Effector memory CD4-positive, alpha-beta T cell (primary cell): ENCODE measurements at regions not wholly inside any gene's neighbourhood (a gene's known extent, or its start where the extent isn't known, plus 50 kb on each side); places are given as distances from the start of the nearest gene placed in this dataset.

Source experiments
- DNase-seq, 3 donors: peaks; one replicate each; pipeline ENCODE4 v3.0.0-alpha.2; 2020
- H3K27ac ChIP-seq: 2 replicates; pipeline ENCODE4 v1.7.0; 2013; ENCODE audit warnings: mild to moderate bottlenecking, low read length, moderate library complexity; ENCODE audit not compliant: insufficient read depth, poor library complexity, severe bottlenecking
- H3K27me3 ChIP-seq: replicated peaks from 2 replicates; pipeline ENCODE4 v1.7.0; 2013; ENCODE audit warnings: mild to moderate bottlenecking, low read length; ENCODE audit not compliant: insufficient read depth, control insufficient read depth, poor library complexity, severe bottlenecking
- H3K36me3 ChIP-seq: 2 replicates; pipeline ENCODE4 v1.7.0; 2013; ENCODE audit warnings: mild to moderate bottlenecking, low read length, moderate library complexity; ENCODE audit not compliant: control insufficient read depth, insufficient read depth
- H3K4me1 ChIP-seq: 2 replicates; pipeline ENCODE4 v1.7.0; 2013; ENCODE audit warnings: low read length, mild to moderate bottlenecking; ENCODE audit not compliant: control insufficient read depth, insufficient read depth, poor library complexity, severe bottlenecking
- H3K4me3 ChIP-seq: 2 replicates; pipeline ENCODE4 v1.7.0; 2013; ENCODE audit warnings: low read length, low read depth, mild to moderate bottlenecking; ENCODE audit not compliant: insufficient read depth, poor library complexity, severe bottlenecking
- H3K9me3 ChIP-seq: 2 replicates; pipeline ENCODE4 v1.7.0; 2013; ENCODE audit warnings: mild to moderate bottlenecking, low read length, moderate library complexity; ENCODE audit not compliant: control insufficient read depth

DNA sequence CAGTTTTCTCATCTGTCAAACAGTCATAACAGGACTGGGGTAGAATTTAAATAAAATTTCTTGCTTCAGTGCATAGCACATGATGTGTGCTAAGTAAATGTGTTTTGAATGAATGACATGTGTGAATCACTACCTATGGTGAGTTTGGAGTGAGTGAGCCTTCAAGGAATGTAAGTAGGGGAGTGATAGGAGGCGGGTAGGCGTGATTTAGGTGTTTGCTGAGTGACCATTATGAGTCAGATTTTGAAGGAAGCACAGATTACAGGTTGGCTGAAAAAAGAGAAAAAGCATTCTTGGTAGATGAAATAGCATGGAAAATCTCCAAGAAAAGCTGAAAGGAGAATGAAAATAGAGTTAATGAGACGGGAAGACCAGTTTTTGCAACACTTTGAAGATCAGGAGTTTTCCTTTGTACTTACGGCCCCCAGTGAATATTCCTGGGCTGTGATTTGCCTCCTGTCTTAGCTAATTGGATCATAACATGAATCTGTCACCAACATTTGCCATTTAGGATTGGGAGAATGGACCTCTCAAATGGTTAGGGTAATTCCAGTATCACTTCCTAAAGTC, 136.9 kb upstream of the GATA6 start:
- Histone ChIP-seq H3K27me3 (no peaks in the 10 kb centered on the region), H3K9me3 (no peaks in the 10 kb centered on the region), H3K4me1 (no peaks in the 10 kb centered on the region), H3K27ac (no peak overlapping the region), H3K36me3 (no peaks in the 10 kb centered on the region), H3K4me3 (no peak overlapping the region)
- DNase-seq: no peak

DNA sequence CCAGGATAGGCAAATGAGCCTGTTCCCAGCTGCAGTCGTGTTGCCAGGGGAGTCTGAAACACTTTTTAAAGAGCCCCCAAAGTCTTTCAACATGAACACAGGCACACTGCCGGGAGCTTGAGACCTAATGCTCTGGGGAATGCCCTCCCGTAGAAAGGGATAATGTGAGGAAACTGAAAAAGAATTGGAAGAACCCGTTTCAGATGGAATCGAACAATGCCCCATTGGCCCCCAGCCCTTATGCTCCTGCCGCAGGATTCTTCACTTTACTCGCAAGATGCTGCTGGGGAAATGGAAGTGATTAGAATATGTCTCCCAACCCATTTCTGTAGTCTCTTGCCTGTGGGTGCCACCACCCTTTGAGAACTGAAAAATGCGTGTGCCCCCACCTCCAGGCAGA, 136.3 kb upstream of the GATA6 start:
- Histone ChIP-seq H3K9me3 (no peaks in the 10 kb centered on the region), H3K4me3 (no peak overlapping the region), H3K4me1 (no peaks in the 10 kb centered on the region), H3K27ac (no peak overlapping the region), H3K36me3 (no peaks in the 10 kb centered on the region), H3K27me3 (no peaks in the 10 kb centered on the region)
- no peak for DNase-seq

DNA sequence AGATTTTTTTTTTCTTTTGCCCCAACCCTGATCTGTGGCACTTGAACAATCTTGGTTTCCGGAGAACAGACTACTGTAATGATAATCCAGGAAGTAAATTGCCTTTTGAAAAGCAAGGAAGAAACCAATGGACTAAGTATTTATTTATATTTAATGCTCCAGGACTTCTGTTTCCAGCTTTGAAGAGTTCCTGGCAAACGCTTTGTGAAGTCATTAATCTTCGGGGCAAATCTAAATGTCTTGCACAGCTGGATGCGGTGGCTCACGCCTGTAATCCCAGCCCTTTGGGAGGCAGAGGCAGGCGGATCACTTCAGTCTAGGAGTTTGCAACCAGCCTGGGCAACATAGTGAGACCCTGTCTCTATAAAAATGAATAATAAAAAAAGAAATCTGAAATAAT, 135.1 kb upstream of the GATA6 start:
- H3K9me3 ChIP-seq: no peaks in the 10 kb centered on the region
- H3K36me3 ChIP-seq: no peaks in the 10 kb centered on the region
- H3K27ac ChIP-seq: no peak overlapping the region
- no peaks in the 10 kb centered on the region for H3K27me3 ChIP-seq
- no peak for DNase-seq
- no peak overlapping the region for H3K4me3 ChIP-seq
- no peaks in the 10 kb centered on the region for H3K4me1 ChIP-seq

DNA sequence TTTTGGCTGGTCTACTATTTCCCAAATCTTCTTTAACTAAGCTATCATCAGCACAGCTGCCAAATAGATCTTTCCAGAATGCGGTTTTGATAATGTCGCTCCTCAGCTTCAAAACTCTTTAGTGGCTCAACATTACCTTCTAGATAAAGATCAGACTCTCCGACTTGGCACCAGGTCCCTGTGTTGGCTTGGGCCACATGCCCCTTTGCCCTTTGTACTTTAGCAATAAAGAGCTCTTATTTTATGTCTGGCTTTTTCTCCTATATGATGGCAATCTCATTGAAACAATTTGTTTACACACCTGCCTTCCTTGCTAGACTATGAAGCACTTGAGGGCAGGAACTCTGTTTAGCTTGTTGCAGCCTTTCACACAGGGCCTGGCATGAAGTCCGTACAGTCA, 128.9 kb upstream of the GATA6 start:
- H3K27me3 ChIP-seq: no peaks in the 10 kb centered on the region
- H3K27ac ChIP-seq: no peak overlapping the region
- H3K4me3 ChIP-seq: no peak overlapping the region
- no peaks in the 10 kb centered on the region for H3K36me3 ChIP-seq
- no peaks in the 10 kb centered on the region for H3K4me1 ChIP-seq
- H3K9me3 ChIP-seq: no peaks in the 10 kb centered on the region
- no peak for DNase-seq

- H3K9me3 ChIP-seq: no peaks in the 10 kb centered on the region
- no peaks in the 10 kb centered on the region for H3K27me3 ChIP-seq
- no peaks in the 10 kb centered on the region for H3K4me1 ChIP-seq
- no peaks in the 10 kb centered on the region for H3K36me3 ChIP-seq
- no peak overlapping the region for H3K4me3 ChIP-seq
- DNase-seq: no peak
- no peak overlapping the region for H3K27ac ChIP-seq
These were observed 125.6 kb upstream of the GATA6 start for GRCh38 chr18:22043837-22044236.

GRCh38 chr18:22044474-22045220, 124.7 kb upstream of the GATA6 start:
- Histone ChIP-seq H3K27ac (no peak overlapping the region), H3K4me1 (no peaks in the 10 kb centered on the region), H3K36me3 (no peaks in the 10 kb centered on the region), H3K4me3 (no peak overlapping the region), H3K27me3 (no peaks in the 10 kb centered on the region), H3K9me3 (no peaks in the 10 kb centered on the region)
- DNase-seq: no peak

GRCh38 chr18:22045221-22045918, 124.0 kb upstream of the GATA6 start:
- no peaks in the 10 kb centered on the region for H3K36me3 ChIP-seq
- H3K27ac ChIP-seq: no peak overlapping the region
- no peaks in the 10 kb centered on the region for H3K27me3 ChIP-seq
- no peaks in the 10 kb centered on the region for H3K4me1 ChIP-seq
- H3K9me3 ChIP-seq: no peaks in the 10 kb centered on the region
- no peak overlapping the region for H3K4me3 ChIP-seq
- no peak for DNase-seq

- Histone ChIP-seq H3K36me3 (no peaks in the 10 kb centered on the region), H3K27ac (no peak overlapping the region), H3K9me3 (no peaks in the 10 kb centered on the region), H3K27me3 (no peaks in the 10 kb centered on the region), H3K4me1 (no peaks in the 10 kb centered on the region), H3K4me3 (no peak overlapping the region)
- DNase-seq: no peak
These were observed 122.9 kb upstream of the GATA6 start for GRCh38 chr18:22046473-22046872.

- DNase-seq: no peak
- no peaks in the 10 kb centered on the region for H3K4me1 ChIP-seq
- no peaks in the 10 kb centered on the region for H3K9me3 ChIP-seq
- H3K36me3 ChIP-seq: no peaks in the 10 kb centered on the region
- H3K27me3 ChIP-seq: no peaks in the 10 kb centered on the region
- H3K4me3 ChIP-seq: no peak overlapping the region
- H3K27ac ChIP-seq: no peak overlapping the region
These were observed 121.9 kb upstream of the GATA6 start for GRCh38 chr18:22047485-22047884.

- Histone ChIP-seq H3K9me3 (no peaks in the 10 kb centered on the region), H3K4me1 (no peaks in the 10 kb centered on the region), H3K36me3 (no peaks in the 10 kb centered on the region), H3K4me3 (no peak overlapping the region), H3K27ac (no peak overlapping the region), H3K27me3 (no peaks in the 10 kb centered on the region)
- no peak for DNase-seq
These were observed 121.2 kb upstream of the GATA6 start for GRCh38 chr18:22048221-22048620.
